Common myeloid progenitor, CD34-positive (primary cell): ENCODE measurements at regions not wholly inside any gene's neighbourhood (a gene's known extent, or its start where the extent isn't known, plus 50 kb on each side); places are given as distances from the start of the nearest gene placed in this dataset.

Source experiments
- CTCF ChIA-PET: fragments of 350-600 bp; sonication (Branson Sonifier 250); formaldehyde crosslinking; loops from one replicate; lab custom pipeline; 2021; ENCODE audit warnings: antibody characterized with exemption; lab: Charles Lee
- POLR2A ChIA-PET: fragments of 350-600 bp; sonication (Branson Sonifier 250); formaldehyde crosslinking; loops from one replicate; lab custom pipeline; 2021; ENCODE audit warnings: antibody characterized with exemption; lab: Charles Lee
- DNase-seq, 3 donors: peaks; one replicate each; pipeline versions ENCODE4 v3.0.0 to v3.0.0-alpha.2; 2013
- H3K27ac ChIP-seq, 2 experiments: 1 replicate in 1 of 2; 2 replicates in 1 of 2; pipeline ENCODE4 v1.7.0; 2013; ENCODE audit warnings: inconsistent platforms in 2 of 2, low read length in 2 of 2, mild to moderate bottlenecking in 2 of 2, low read depth in 1 of 2, moderate library complexity in 1 of 2; ENCODE audit not compliant: severe bottlenecking in 2 of 2, insufficient read depth in 1 of 2, poor library complexity in 1 of 2
- H3K27me3 ChIP-seq, 5 experiments: replicated peaks in 2 of 5; 1 replicate in 3 of 5; 2 replicates in 2 of 5; pipeline versions ENCODE4 v1.6.1 to v1.7.0; 2013; ENCODE audit warnings: low read length in 4 of 5, mild to moderate bottlenecking in 2 of 5, moderate library complexity in 2 of 5, inconsistent platforms in 1 of 5; ENCODE audit not compliant: insufficient read depth in 5 of 5, control insufficient read depth in 4 of 5
- H3K36me3 ChIP-seq, 4 experiments: 1 replicate in 2 of 4; 2 replicates in 2 of 4; pipeline versions ENCODE4 v1.6.1 to v1.7.0; 2013; ENCODE audit warnings: low read length in 3 of 4, control low read depth in 1 of 4, mild to moderate bottlenecking in 1 of 4; ENCODE audit not compliant: control insufficient read depth in 4 of 4, insufficient read depth in 4 of 4
- H3K4me1 ChIP-seq, 4 experiments: 1 replicate in 3 of 4; 2 replicates in 1 of 4; pipeline versions ENCODE4 v1.6.1 to v1.7.1; 2013; ENCODE audit warnings: low read length in 3 of 4, mild to moderate bottlenecking in 3 of 4, control low read depth in 1 of 4, inconsistent platforms in 1 of 4, moderate library complexity in 1 of 4; ENCODE audit not compliant: control insufficient read depth in 4 of 4, insufficient read depth in 4 of 4; ENCODE audit errors: control extremely low read depth in 1 of 4
- H3K4me3 ChIP-seq, 7 experiments: 1 replicate in 4 of 7; 2 replicates in 3 of 7; pipeline versions ENCODE4 v1.5.1 to v1.7.0; 2013; ENCODE audit warnings: mild to moderate bottlenecking in 7 of 7, low read length in 6 of 7, moderate library complexity in 6 of 7, inconsistent platforms in 2 of 7, low read depth in 2 of 7, control low read depth in 1 of 7; ENCODE audit not compliant: insufficient read depth in 4 of 7, control insufficient read depth in 1 of 7; ENCODE audit errors: extremely low read depth in 1 of 7
- H3K9me3 ChIP-seq, 5 experiments: 1 replicate in 4 of 5; 2 replicates in 1 of 5; pipeline versions ENCODE4 v1.6.1 to v1.7.1; 2013; ENCODE audit warnings: low read length in 4 of 5, mild to moderate bottlenecking in 2 of 5, inconsistent platforms in 1 of 5, low read depth in 1 of 5, moderate library complexity in 1 of 5; ENCODE audit not compliant: control insufficient read depth in 4 of 5, insufficient read depth in 2 of 5; ENCODE audit errors: control extremely low read depth in 1 of 5
- WGBS: methylation state at CpG from one replicate; pipeline ENCODE4 v1.1.5; 2013; ENCODE audit not compliant: insufficient coverage; 5-methylcytosine and 5-hydroxymethylcytosine counted together

DNA sequence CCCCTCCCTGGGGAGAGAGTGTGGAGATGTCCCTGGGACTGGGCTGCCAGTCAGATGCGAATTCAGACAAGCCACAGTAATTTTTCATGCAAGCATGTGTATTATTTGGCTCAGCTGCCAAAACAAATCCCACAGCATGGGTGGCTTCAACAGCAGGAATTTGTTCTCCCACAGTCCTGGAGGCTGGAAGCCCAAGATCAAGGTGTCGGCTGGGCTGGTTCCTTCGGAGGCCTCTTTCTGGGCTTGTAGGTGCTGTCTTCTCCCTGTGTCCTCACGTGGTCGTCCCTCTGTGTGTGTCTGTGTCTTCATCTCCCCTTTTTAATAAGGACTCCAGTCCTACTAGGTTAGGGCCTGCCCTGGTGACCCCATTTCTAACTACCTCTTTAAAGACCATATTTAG lies 91.9 kb upstream of the ACTRT2 start:
- Histone ChIP-seq H3K27me3 (no peaks in the 10 kb centered on the region), H3K4me1 (no peaks in the 10 kb centered on the region), H3K9me3 (no peaks in the 10 kb centered on the region), H3K27ac (no peak overlapping the region), H3K4me3 (no peak overlapping the region), H3K36me3 (no peaks in the 10 kb centered on the region)
- WGBS: 98% methylated on average over 4 of the region's 5 CpGs
- POLR2A ChIA-PET: no interaction called here
- CTCF ChIA-PET: interaction anchor here (1.3 kb wide), 1 partner anchor 58 kb away, joined by 3 read pairs; no protein-coding TSS in a partner anchor
- no peak for DNase-seq

DNA sequence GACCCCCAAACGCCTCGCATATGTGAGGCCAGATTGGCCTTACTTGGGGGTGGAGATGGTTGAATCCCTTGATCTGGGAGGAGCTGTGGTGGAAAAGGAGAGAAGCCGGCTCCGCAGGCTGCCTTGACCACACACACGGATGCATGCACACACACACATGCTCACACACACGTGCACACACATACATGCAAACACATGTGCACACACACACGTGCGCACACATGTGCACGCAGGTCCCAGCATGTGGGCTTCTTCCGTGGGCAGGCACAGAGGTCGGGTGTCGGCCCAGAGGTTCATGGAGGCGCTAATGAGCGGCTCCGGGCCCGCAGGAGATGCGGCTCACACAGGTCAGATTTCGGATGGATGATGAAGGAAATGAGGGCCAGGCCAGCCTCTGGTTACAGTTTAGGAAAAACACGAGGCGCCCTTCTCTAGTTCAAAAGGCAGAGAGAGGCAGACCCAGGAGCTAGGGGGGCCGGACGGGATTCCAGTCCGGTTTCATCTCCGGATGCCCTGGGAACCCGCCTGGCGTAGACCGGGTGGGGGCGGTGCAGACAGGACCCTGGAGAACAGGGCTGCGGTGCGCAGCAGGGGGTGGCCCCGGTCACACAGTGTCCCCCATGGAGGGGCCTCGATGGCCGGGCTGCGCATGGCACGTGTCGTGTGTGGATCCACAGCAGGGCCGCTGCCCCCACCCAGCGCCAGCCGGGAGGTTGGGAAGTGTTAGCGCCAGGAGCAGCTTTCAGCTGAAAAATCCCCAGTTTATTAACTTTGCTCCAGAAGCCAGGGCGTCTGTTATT lies 91.1 kb upstream of the ACTRT2 start:
- Histone ChIP-seq H3K27me3 (no peaks in the 10 kb centered on the region), H3K27ac (no peak overlapping the region), H3K4me3 (no peak overlapping the region), H3K4me1 (no peaks in the 10 kb centered on the region), H3K36me3 (no peaks in the 10 kb centered on the region), H3K9me3 (no peaks in the 10 kb centered on the region)
- DNase-seq: no peak
- 97% methylated on average over 32 of the region's 41 CpGs for WGBS
- ChIA-PET CTCF (no interaction called here), POLR2A (no interaction called here)

DNA sequence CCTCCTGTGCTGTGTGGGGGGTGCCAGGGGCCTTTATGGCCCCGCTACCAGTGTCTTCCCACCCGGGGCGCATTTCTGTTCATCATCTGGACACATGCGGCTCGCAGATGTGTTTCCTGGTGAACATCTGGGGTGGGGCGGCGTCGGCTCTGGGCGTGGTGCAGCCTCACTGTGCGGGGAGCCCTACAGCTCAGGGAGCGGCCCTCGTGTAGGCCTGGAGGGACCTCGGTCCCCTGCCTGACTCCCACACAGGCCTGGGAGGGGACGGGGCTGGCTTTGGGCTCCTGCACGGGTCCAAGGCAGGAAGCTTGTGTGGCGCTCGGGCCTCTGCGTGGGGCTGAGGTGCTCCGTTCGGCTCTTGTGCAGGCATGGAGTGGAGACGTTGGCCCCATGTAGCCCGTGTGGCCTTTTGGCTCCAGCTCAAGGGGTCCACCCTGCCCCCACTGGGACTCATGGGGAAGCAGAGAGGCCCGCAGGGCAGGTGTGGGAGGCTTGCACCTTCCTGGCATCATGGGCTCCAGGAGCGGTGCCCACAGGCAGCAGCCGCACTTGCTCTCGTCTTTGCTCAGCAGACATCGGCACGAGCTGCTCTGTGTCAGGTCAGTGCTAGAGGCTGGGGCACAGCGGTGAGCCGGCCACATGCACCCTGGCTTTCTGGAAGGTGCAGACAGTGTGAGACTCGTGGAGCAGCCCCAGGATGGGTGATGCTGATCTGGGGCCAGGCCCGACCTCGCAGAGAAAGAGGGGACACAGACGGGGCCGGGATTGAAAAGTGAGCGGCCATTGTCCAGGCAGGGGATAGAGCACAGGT lies 90.1 kb upstream of the ACTRT2 start:
- H3K27ac ChIP-seq: no peak overlapping the region
- WGBS: 94% methylated on average over 35 of the region's 36 CpGs
- H3K36me3 ChIP-seq: no peaks in the 10 kb centered on the region
- H3K4me1 ChIP-seq: no peaks in the 10 kb centered on the region
- no peaks in the 10 kb centered on the region for H3K27me3 ChIP-seq
- no peak for DNase-seq
- ChIA-PET POLR2A (no interaction called here), CTCF (no interaction called here)
- no peaks in the 10 kb centered on the region for H3K9me3 ChIP-seq
- H3K4me3 ChIP-seq: no peak overlapping the region

DNA sequence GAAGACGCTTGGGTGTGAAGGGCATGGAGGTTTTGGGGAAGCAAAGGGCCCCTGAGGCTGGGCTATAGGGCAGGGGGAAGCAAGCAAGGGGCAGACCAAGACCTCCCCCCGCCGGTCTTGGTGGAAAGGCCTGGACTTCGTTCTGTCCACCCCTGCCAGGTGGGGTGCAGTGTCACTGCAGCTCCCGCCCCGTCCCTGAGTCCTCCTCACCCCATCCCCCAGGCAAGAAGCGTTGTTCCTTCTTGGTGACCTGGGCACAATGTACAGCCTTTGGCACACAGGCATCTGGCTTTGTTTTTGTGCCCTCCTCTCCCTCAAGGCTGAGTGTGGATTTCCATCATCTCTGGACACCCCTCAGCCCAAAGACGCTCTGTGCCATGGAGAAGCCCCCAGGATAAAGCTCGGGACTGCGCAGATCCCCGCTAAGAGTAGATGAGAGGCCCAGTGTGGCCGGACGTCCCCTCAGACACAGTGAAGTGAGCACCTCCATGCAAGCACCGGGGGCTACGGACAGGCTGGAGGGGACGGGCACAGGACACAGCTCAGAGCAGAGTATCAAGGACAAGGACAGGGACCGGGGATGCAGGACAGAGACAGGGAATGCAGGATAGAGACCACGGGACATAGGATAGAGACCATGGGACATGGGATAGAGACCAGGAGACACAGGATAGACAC lies 89.4 kb upstream of the ACTRT2 start:
- no peak for DNase-seq
- Histone ChIP-seq H3K27me3 (no peaks in the 10 kb centered on the region), H3K36me3 (no peaks in the 10 kb centered on the region), H3K4me3 (no peak overlapping the region), H3K4me1 (no peaks in the 10 kb centered on the region), H3K27ac (no peak overlapping the region), H3K9me3 (no peaks in the 10 kb centered on the region)
- 91% methylated on average over 17 of the region's 18 CpGs for WGBS
- CTCF ChIA-PET: no interaction called here
- POLR2A ChIA-PET: no interaction called here

DNA sequence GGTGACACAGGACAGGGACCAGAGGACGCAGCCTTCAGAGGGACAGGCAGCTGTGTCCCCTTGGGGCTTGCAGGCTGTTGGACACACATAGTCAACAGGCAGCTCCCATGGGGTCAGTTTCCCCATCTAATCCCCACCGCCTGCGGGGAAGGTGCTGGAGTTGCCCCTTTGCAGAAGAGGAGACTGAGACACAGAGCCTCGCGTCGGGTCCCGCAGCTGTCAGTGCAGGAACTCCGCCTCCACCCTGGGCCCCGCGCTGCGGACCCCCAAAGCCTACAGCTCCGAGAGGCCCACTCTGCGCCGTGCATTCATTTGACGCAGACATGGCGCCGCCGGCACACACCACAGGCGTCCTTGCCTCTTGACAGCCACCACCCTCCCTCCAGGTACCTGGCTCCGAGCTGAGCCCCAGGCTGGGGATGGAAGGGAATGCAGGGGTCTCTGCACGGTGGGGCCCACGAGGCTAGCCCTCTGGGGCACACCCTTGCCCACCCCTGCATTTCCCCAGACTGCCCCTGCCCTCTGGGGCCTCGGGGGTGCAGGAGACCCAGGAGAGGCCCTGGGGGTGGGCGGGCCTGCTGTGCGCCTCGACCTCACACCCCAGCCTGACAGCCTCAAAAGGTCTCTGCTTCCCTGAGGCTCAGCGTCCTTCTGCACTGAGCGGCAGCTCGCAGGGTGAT lies 88.5 kb upstream of the ACTRT2 start:
- ChIA-PET CTCF (no interaction called here), POLR2A (no interaction called here)
- no peaks in the 10 kb centered on the region for H3K9me3 ChIP-seq
- no peaks in the 10 kb centered on the region for H3K4me1 ChIP-seq
- no peaks in the 10 kb centered on the region for H3K36me3 ChIP-seq
- H3K27me3 ChIP-seq: no peaks in the 10 kb centered on the region
- no peak overlapping the region for H3K27ac ChIP-seq
- no peak for DNase-seq
- WGBS: 90% methylated on average over 18 of the region's 29 CpGs
- no peak overlapping the region for H3K4me3 ChIP-seq

DNA sequence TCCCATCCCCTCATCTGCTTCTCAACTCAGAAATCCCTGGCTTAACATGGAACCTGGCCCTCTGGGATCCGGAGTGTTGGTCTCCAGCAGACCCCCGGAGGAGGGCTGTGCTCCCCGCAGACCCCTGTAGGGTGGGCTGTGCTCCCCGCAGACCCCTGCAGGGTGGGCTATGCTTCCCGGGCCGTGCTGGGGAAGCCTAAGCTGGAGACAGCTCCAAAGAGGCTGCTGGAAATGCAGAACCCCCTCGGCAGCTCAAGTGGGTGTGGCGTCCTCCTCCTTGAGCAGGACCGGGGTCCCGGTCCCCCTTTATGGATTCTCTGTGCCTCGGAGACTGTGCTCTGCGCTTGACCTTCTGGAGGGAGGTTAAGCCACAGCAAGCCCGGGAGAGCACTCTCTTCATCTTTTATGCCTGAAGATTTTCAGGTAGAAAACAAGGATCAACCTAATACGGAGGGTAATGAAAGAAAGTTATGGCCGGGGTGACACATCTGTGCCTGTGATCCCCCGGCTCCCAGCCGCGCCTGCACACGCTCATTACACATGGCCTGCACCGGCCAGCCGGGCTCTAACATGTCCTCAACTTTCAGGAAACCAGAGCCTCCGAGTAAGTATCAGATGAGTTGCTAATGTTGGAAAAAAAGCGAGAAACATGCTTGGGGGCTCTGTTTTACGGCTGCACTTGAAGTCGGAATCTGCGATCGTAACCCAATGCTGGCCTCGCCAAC lies 87.7 kb upstream of the ACTRT2 start:
- WGBS: 91% methylated on average over 28 of the region's 28 CpGs
- Histone ChIP-seq H3K4me1 (no peaks in the 10 kb centered on the region), H3K27me3 (no peaks in the 10 kb centered on the region), H3K27ac (no peak overlapping the region), H3K9me3 (no peaks in the 10 kb centered on the region), H3K36me3 (no peaks in the 10 kb centered on the region), H3K4me3 (no peak overlapping the region)
- no peak for DNase-seq
- CTCF ChIA-PET: no interaction called here
- POLR2A ChIA-PET: no interaction called here
